Esophagus mucosa (tissue), 1 donor: ENCODE measurements at regions not wholly inside any gene's neighbourhood (a gene's known extent, or its start where the extent isn't known, plus 50 kb on each side); places are given as distances from the start of the nearest gene placed in this dataset.
"Not testable (repeated sequence)": the region's sequence is repeated elsewhere in the genome, so short reads cannot be mapped to it uniquely, and the experiment has no call there.

Source experiments
- ATAC-seq: fragments of 200-7000 bp; cut with Tn5 transposase; one replicate; pipeline ENCODE4 v1.9.1; 2020
- donor health status: DM: yes; HTN: yes; CAD: no.

DNA sequence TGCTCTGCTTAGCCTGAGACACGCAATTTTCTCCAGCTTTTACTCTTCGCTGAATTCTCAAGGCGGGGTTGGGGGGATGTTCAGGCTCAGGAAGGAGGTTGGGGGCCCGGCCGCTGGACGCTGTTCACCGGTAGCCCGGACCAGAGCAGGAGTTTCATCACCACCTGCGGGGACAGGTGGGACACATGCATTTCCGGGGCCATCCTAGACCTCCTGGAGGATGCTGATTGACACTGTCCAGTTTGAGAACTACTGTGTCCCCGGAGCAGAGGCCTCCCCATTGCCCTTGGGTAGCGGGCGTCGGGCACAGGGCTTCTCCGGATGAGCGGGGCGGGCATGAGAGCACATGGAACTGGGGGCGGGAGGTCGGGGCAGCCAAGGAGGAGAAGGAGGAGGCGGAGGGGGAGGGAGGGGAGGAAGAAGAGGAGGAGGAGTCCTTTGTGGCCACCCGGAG lies 144.0 kb upstream of the GRK3 start:
- ATAC-seq: peak; percentile 20

DNA sequence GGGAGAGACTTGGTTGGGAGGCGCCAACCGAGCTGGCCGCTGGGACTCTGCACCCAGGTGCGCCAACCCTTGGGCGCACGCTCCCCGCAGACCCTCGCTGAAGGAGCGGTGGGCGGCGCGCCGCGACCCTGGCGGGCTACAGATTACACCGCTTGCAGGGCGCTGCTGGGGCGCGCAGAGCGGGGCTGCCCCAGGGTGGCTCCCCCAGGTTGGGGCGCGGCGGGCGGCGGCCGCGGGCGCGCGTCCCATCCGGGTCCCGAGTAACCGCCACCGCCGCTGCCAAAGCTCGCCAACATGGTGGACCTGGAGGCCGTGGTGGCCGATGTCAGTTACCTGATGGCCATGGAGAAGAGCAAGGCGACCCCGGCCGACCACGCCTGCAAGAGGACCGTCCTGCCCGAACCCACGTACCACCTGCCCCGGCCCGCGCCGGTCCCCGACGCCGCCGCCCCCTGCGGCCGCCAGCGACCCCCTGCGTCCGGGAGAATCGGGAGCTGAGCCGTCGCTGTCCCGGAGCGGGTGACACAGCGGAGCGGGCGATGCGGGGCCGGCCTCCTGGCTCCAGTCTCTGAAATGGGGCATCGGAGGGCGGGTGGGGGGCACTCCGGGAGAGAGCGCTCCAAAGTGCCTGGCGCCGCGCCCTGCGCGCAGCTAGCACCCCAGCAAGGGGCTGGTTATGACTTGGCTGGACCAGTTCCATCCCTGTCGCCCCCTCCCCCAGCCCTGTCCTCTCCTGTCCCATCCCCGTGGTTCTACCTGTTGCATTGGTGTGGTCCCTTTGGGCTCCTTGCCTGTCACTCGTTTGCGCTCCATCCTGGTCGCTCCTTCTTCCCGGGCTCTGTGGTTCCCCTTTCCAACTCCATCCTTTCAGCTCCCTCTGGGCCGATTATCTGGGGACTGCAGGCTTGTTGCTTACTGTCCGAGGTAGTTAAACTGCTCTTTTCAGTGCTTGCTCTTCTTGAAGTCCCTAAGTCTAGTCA lies 143.3 kb upstream of the GRK3 start:
- ATAC-seq: peak; percentile 28

DNA sequence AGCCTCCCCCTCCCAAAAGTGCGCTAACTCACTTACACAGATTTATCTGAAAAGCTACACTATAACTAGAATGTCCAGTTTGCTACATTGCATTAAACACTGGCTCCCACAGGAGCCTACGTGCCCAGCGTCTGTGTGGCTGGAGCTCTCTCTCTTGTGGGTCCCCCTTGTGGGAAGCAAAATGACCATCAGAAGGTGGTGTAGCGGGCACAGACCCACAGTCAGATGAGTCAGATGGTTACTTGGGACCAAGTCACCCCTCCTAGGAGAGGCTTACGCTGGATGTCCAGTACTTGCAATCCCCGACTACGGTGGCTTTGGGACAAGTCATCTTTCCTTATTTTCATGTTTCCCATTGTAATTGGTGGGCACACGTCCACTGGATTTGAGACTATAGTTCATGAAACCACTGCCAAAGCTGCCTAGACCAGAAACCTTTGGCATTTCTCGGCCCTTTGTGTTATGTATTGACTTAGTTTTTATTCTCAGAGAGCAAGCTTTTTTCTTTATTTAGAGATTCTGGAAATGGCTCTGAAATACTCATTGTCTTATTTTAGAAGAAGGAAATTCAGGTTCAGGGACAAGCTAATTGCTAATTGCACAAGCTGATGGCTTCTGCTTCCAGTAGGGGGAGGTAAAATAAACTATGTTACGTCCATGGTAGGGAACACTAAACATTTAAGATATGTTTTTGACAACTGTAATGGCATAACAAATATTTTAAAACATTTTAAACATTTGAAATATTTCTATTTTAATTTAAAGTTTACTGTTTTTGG lies 137.8 kb upstream of the GRK3 start:
- ATAC-seq: not testable (repeated sequence)

DNA sequence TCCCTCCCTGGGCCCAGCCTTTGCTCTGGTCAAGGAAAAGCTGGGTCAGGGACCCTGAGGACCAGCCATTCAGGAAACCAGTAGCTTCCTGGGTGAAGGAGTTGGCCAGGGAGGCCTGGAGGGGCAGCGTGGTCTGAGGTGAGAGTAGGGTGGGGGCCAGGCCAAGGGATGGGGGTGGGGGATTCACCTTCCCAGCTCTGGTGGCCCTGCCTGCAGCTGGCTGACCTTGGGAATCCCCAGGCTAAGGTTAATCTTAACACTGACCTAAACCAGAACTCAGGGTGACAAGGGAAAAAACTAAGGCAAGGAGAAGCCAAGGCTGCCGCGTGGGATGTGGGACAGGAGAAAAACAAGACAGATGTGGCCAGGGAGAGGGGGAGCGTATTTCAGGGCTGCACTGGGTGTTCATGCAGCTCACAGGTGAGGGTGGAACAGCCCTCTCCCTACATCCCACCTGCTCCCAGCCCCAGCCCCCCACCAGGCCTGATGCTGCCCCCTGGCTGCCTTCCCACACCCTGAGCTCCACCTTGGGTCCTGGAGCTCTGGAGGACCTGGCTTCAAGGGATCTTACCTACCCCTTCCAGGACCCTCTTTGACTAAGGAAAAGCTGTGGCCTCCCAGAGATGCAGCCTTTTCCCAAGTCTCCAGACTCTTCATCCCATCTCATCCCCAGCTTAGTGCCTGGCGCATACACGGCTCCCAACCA lies 132.7 kb upstream of the GRK3 start:
- not testable (repeated sequence) for ATAC-seq

DNA sequence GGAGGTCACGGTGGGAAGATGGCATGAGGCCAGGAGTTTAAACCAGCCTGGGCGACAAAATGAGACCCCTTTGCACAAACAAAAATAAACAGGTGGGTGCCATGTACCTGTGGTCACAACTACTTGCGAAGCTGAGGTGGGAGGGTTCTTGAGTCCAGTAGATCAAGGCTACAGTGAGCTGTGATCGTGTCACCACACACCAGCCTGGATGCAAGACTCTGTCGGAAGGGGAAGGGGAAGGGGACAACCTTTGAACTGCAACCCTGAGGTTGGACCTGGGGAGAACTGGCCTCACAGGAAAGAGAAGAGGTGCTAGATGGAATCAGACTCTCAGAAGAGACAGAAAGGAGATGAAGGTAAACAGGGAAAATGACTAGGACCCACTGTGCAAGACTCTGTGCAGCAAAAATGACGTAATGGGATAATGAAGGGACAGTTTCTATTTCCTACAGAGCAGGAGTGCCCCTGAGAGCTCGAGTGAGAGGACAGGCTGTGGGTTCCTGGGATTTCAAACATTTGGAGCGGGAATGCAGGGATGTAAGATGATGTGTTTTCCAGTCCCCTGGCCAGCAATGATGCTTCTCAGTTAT lies 131.0 kb upstream of the GRK3 start:
- ATAC-seq: not testable (repeated sequence)

DNA sequence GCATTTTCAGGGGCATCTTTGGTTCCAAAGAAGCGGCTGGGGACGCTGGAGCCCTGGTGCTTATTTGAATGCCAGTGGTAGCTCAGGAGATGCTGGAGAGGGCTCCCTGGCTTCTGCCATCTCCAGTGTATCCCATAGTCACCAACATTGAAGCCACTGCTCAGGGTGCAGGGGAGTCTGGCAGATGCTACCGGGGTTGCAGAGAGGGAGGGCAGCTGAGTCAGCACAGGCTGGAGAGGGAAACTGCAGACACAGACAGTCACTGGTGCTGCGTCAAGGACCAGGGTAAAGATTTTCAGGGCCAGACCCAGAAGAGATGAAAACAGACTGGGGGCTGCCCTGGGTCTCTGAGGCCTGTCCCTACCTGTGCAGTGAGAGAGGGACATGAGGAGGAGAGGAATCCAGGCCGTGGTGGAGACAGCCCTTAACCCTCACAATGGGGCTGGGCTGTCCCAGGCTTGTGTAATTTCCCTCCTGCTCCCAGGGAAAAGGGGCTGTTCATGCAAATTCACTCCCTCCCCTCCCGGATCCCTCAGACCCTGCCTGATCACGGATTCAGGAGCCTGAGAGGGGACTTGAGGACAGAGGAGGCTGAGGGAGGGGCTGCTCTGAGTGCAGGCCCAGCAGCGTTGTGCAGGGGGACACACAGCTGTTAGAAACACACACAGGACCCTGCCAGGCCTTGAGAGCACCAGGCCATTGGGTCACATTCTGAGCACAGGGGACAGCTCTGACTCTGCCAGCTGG lies 126.9 kb upstream of the GRK3 start:
- no peak for ATAC-seq

DNA sequence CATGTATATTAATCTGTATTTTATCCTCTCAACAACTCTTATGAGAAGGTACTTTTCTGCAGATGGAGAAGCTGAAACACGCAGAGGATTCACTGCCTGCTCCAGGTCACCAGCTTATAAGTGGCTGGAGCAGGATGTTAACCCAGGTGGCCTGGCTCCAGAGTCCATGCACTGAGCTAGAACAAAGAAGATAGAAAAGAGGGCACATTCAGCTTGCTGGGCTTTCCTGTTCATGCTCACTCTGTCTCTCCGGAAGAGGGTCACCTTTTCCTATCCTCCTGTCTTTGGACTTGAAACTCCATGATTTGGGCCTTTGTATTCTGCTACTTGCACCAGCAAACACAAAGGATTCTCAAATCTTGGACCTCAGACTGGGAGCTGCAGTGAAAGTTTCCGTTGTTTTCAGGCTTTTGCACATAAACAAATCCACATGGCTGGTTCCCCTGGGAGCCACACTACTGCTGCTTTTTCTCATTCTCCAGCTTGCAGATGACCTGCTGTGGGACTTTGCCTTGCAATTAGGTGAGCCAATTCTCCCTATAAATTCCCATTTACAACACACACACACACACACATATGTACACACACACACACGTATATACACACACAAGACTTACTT lies 117.3 kb upstream of the GRK3 start:
- no peak for ATAC-seq

DNA sequence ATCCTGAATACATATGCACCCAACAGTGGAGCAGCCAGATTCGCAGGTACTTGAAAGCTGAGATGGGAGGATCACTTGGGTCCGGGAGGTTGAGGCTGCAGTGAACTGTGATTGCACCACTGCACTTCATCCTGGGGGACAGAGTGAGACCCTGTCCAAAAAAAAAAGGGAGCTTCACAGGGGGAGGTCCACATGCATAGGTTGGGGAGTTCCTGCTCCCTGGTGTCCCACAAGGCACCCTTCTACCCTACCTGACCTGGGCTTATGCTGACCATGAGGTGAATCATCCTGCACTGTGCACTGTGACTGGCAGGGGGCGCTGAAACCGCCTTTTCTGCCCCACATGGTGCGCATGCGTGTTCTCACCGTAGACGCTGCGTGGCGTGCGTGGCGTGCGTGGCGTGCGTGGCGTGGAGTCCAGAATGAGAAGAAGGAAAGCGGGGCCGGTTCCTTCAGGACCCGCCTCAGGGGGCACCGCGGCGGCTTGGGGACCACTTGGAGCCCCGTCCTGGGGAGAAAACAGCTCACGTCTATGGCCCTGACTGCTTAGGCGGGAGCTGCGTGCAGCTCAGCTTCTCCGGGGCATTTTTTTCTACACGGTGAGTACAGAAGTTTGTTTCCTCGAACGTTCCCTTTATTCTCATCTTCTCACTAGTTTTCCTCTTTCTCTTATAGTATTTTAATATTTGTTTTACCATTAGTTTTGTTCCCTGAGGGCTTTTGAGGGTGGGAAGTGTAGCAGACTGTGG lies 116.6 kb upstream of the GRK3 start:
- peak; percentile 99 for ATAC-seq

DNA sequence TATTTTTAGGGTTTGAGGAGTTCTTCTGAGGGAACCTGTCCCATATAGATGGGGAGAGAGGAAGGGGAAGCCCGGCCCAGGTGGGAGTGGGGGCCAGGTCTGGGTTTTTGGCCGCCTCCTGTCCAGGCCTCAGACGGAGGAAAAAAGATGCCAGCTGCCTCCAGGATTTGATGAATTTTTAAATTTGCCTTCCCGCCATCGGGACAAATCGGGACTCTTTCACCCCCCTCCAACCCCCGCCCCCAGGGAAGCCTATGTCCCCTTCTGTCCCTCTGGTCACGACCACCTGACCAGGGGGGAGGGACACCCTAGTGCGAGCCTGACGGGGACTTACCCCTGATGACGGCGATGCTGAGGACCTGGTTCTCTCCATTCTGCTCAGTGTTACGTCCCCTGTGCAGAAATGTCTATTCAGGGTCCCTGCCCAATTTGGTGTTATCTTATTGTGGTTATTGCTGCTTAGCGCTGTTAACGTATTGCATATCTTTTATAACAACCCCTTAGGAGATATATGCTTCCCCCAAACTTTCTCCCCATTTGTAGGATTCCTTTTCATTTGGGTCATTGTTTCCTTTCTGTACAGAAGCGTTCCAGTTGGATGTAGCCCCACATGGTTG lies 115.9 kb upstream of the GRK3 start:
- ATAC-seq: peak; percentile 28

DNA sequence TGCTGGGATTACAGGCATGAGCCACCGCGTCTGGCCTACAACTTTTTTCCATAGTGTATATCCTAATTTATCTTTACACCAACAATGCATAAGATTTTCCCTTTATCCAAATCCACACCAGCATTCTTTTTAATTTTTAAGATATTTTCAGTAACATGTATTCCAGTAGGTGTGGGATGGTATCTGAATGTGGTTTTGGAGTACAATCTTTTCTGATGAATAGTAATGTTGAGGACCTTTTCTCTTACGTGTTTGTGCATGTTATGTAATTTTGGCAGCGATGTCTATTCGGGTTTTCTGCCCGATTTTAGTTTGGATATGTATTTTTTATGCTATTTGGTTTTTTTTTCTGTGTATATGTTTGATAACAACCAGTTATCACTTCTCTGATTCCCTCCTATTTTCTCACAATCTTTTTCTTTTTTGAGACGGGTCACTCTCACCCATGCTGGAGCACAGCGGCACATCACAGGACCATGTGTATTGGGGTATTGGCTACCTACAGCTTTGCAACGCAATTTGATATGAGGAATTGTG lies 114.6 kb upstream of the GRK3 start:
- ATAC-seq: no peak

DNA sequence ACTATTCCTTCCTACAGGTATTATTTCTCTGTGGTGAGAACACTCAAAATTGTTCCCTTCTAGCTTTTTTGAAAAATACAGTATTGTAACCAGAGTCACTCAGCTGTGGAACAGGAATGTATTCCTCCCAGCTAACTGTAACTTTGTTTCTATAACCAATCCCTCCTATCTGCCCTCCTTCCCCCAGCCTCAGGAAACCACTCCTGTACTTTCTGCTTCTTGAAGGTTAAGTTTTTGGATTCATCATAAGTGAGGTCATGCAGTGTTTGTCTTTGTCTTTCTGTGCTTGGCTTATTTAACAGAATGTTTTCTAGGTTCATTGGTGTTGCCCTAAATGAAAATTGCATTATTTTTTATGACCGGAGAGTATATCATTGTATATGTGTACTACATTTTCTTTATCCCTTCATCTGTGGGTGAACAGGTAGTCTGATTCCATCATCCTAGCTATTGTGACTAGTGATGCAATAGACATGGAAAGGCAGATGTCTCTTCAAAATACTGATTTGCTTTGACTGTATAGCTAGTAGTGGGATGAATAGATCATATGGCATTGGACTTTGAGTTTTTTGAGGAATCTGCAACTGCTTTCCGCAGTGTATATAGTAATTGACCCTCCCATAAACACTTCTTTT lies 112.9 kb upstream of the GRK3 start:
- no peak for ATAC-seq

DNA sequence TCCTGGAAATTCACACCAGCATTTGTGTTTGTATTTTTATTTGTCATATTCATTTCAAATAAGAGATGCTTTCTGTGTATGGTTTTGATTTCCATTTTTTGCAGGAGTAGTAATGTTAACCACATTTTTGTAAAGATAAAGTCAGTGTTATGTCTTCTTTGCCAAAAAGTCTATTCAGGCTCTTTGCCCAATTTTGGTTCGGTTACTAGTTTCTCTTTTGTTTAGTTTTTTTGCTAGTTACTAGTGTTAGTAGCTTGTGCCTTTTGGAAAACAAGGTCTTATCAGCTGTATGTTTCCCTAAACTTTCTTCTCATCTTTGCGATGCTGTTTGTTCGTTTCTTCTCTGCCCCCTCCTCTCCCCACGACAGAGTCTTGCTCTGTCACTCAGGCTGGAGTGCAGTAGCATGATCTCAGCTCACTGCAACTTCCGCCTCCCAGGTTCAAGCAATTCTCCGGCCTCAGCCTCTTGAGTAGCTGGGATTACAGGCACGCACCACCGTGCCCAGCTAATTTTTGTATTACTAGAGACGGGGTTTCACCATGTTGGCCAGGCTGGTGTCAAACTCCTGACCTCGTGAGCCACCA lies 112.3 kb upstream of the GRK3 start:
- no peak for ATAC-seq

DNA sequence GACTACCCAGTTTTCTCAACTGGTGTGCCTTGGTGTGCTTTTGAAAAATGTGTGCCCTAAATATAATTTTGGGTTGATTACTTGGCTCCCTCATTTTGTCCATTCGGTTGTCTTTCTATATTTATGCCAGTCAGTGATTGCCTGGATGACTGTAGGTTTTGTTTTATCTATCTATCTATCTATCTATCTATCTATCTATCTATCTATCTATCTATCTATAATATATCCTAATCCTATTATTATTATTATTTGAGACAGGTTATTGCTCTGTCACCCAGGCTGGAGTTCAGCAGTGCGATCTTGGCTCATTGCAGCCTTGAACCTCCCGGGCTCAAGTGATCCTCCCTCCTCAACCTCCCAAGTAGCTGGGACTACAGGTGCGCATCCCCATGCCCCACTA lies 111.4 kb upstream of the GRK3 start:
- ATAC-seq: no peak

DNA sequence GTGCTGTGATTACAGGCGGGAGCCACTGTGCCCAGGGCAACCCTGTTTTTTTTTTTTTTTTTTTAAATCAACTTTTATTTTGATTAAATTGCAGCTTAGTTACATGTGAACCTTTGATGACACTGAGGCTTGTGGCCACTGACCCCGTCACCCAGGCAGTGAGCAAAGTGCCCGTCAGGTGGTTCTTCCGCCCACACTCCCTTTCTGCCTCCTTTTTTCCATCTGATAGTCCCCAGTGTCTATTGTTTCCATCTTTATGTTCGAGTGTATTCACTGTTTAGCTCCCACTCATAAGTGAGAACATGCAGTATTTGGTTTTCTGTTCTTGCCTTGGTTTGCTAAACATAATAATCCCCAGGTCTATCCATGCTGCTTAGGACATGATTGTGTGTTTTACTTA lies 110.9 kb upstream of the GRK3 start:
- no peak for ATAC-seq

DNA sequence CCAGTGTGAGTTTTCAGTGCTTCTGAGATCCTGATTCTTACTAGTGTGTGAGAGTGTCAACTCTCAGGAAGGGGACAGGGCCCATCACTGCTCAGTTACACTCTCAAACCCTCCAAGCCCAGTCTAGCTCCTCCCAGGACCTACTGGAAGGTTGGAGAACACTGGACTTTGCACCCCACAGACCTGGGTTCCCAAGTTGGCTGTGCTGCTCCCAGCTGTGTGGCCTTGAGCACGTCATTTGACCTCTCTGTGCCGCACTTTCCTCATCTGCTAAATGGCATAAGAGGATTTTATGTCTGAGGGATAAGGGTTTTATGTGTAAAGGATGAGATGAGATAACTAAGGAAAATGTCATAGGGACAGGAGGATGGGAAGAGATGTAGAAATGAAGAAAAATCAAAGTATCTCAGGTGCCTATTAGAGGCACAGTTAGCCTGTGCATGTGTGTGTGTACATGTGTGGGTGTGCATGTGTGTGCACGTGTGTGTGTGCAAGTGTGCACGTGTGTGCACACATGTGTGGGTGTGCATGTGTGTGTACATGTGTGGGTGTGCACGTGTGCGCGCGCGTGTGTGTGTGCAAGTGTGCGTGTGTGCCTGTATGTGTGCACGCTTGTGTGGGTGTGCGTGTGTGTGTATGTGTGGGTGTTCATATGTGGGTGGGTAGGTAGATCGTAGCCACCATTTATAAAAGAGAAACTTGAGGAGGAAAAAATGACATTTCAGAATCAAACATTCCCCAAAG lies 108.0 kb upstream of the GRK3 start:
- not testable (repeated sequence) for ATAC-seq

DNA sequence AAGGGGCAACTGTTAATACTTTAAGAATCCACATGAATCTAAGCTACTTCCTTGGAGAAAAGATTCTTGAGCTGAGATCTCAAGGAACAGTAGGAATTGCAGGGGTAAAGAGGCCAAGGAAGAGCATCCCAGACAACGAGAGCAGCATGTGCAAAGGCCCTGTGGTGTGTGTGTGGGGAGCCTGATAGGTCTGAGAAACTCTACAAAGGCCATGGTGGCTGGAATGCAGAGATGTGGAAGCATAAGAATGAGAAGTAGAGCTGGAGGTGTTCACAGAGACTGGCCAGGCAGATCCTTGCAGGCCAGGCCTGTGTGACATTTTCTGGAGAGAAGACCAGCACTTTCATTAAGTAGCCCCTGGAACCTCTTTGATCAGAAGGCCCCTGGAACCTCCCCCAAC lies 105.8 kb upstream of the GRK3 start:
- not testable (repeated sequence) for ATAC-seq

DNA sequence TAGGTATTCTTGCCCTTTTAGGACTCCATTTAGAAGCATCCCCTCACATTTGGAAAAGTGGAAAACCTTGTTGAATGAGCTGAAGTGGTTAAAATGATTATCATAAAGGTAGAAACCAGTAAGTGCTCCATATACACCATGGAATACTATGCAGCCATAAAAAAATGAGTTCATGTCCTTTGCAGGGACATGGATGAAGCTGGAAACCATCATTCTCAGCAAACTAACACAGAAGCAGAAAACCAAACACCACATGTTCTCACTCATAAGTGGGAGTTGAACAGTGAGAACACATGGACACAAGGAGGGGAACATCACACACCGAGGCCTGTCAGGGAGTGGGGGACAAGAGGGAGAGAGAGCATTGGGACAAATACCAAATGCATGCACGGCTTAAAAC lies 103.8 kb upstream of the GRK3 start:
- ATAC-seq: not testable (repeated sequence)

DNA sequence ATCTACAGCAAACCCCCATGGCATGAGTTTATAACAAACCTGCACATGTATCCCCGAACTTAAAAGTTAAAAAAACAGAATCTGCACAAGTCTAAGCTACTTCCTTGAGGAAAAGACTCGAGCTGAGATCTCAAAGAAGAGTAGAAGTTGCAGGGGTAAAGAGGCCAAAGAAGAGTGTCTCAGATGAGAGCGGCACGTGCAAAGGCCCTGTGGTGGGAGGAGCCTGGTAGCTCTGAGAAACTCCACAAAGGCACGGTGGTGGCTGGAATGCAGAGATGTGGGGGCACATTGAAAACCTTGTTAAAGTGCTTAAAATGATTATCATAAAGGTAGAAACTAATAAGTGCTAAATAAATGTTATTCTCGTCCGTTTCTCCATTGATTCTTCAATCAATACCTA lies 103.2 kb upstream of the GRK3 start:
- no peak for ATAC-seq
